HEK293T (cell line): ENCODE measurements at regions not wholly inside any gene's neighbourhood (a gene's known extent, or its start where the extent isn't known, plus 50 kb on each side); places are given as distances from the start of the nearest gene placed in this dataset.

Source experiments
- CTCF ChIA-PET: fragments of 350-600 bp; formaldehyde crosslinking; extraction: SDS; loops from one replicate; lab custom pipeline; 2021; ENCODE audit warnings: antibody characterized with exemption, inconsistent platforms; lab: Yijun Ruan, JAX
- POLR2A ChIA-PET: fragments of 350-600 bp; formaldehyde crosslinking; extraction: SDS; loops from one replicate; lab custom pipeline; 2020; ENCODE audit warnings: antibody characterized with exemption, inconsistent platforms; lab: Yijun Ruan, JAX
- DNase-seq: peaks from one replicate; pipeline ENCODE4 v3.0.0; 2012; ENCODE audit warnings: mixed read lengths; ENCODE audit errors: extremely low spot score
- ARNT ChIP-seq: fragments of 450-650 bp; IDR thresholded peaks from 2 replicates; pipeline ENCODE4 v1.6.1; 2017; ENCODE audit warnings: mild to moderate bottlenecking
- BHLHE40 ChIP-seq: fragments of 450-650 bp; IDR thresholded peaks from 2 replicates; pipeline ENCODE4 v1.6.1; 2016; ENCODE audit warnings: mild to moderate bottlenecking, moderate library complexity, borderline replicate concordance
- CTBP1 ChIP-seq: fragments of 450-650 bp; IDR thresholded peaks from 2 replicates; pipeline ENCODE4 v1.6.1; 2016; ENCODE audit warnings: borderline replicate concordance
- ELF4 ChIP-seq: fragments of 450-650 bp; IDR thresholded peaks from 2 replicates; pipeline ENCODE4 v1.6.1; 2017; ENCODE audit warnings: antibody characterized with exemption
- FOXA1 ChIP-seq: fragments of 450-650 bp; IDR thresholded peaks from 2 replicates; pipeline ENCODE4 v1.6.1; 2016; ENCODE audit warnings: mild to moderate bottlenecking
- FOXK2 ChIP-seq: fragments of 450-650 bp; IDR thresholded peaks from 2 replicates; pipeline ENCODE4 v1.6.1; 2016; ENCODE audit warnings: mild to moderate bottlenecking
- FOXM1 ChIP-seq: fragments of 450-650 bp; IDR thresholded peaks from 2 replicates; pipeline ENCODE4 v1.6.1; 2017; ENCODE audit warnings: mild to moderate bottlenecking, borderline replicate concordance
- HDGF ChIP-seq: fragments of 450-650 bp; IDR thresholded peaks from 2 replicates; pipeline ENCODE4 v1.6.1; 2017; ENCODE audit warnings: antibody characterized with exemption, borderline replicate concordance
- L3MBTL2 ChIP-seq: fragments of 450-650 bp; conservative IDR thresholded peaks from 2 replicates; pipeline ENCODE4 v1.6.1; 2016; ENCODE audit warnings: mild to moderate bottlenecking
- LEF1 ChIP-seq: fragments of 450-650 bp; IDR thresholded peaks from 2 replicates; pipeline ENCODE4 v1.6.1; 2017; ENCODE audit warnings: mild to moderate bottlenecking, borderline replicate concordance
- NFRKB ChIP-seq: fragments of 450-650 bp; IDR thresholded peaks from 2 replicates; pipeline ENCODE4 v1.6.1; 2016; ENCODE audit warnings: mild to moderate bottlenecking, moderate library complexity
- SP1 ChIP-seq: fragments of 450-650 bp; IDR thresholded peaks from 2 replicates; pipeline ENCODE4 v1.6.1; 2017
- SUZ12 ChIP-seq: fragments of 450-650 bp; IDR thresholded peaks from 2 replicates; pipeline ENCODE4 v1.6.1; 2016; ENCODE audit warnings: mild to moderate bottlenecking
- TARDBP ChIP-seq: fragments of 450-650 bp; IDR thresholded peaks from 2 replicates; pipeline ENCODE4 v1.6.1; 2016
- ZNF384 ChIP-seq: fragments of 450-650 bp; IDR thresholded peaks from 2 replicates; pipeline ENCODE4 v1.6.1; 2016
- TF ChIP-seq, protein P1 (sequence below): fragments of 450-650 bp; IDR thresholded peaks from 2 replicates; pipeline ENCODE4 v1.6.1; 2016

DNA sequence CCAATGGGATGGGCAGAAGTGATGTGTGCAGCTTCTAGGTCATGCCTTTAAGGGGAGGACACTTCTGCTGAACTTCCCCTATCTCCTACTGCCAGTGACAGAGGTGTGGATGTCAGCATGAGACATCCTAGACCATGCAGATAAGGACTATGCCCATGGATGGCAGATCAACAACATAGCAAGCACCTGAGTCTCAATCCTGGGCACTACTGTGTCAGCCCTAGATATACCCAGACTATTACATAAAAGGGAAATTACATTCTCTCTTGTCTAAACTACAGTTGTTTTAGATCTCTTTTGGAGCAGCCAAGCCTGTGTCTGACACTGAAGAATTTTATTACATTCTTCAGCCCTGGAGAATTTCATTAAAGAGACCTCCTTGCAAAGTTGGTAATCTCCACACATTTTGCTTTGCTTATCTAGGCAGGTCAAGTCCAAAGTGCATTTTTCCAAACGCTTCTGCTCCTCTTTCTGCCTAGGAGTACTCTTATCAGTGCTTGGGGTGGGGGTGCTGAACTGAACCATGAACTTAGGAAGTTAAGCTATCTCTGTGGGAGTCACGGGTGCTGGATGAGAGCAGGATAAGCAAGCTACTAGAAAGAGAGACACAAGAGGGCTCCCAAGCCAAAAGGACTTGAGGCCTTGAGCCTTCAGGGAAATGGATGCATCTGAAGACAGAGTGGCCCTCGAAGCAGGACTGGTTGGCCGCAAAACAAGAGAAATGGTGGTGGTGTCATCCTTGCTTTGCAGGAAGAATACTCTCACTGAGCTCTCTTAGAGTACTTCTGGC, 95.2 kb upstream of the SPRED2 start:
- POLR2A ChIA-PET = no interaction called here

DNA sequence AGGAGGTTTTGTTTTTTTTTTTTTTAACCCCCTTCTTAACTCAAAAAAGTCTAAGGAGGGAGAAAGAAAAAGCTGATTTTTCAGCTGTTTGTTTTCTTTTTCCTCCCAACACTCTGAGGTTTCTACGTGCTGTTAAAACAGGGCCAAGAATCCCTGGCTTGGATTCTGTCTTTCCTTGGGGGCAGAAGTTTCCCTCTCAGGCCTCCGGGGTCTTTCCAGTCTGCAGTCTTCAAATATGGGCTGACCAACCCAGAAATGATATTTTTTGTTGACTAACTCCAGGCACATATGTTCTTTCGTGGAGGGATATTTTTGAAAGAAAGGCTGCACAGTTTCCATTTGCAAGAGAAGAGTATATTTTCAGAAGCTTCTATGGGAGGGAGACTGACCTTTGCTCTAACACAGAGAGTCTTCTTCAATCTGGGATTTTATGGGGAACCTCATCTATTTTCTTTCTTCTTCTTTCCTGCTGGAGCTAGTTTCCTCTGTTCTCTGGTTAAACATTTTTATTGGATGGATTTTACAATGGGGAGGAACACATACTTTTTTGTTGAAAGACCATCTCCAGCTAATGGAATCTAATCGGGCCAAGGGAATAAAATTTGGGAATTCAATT, 93.3 kb upstream of the SPRED2 start:
- CTCF ChIA-PET = interaction anchor here (0.8 kb wide), 1 partner anchor 20 kb away, joined by 4 read pairs; no protein-coding TSS in a partner anchor
- TF ChIP-seq ZNF384 (no peak), TARDBP (no peak), HDGF (no peak)
- no peak for DNase-seq
- POLR2A ChIA-PET = no interaction called here

More for the DNA sequence above, 95.2 kb upstream of the SPRED2 start:
- no peak for TF ChIP-seq LEF1
- no peak for TF ChIP-seq BHLHE40
- no peak for TF ChIP-seq SP1
- no peak for TF ChIP-seq NFRKB
- no peak for TF ChIP-seq TARDBP
- no peak for TF ChIP-seq L3MBTL2
- no peak for TF ChIP-seq FOXK2
- no peak for TF ChIP-seq FOXM1
- no peak for TF ChIP-seq ARNT
- TF ChIP-seq ELF4 = no peak
- no peak for TF ChIP-seq SUZ12
- TF ChIP-seq, protein P1, sequence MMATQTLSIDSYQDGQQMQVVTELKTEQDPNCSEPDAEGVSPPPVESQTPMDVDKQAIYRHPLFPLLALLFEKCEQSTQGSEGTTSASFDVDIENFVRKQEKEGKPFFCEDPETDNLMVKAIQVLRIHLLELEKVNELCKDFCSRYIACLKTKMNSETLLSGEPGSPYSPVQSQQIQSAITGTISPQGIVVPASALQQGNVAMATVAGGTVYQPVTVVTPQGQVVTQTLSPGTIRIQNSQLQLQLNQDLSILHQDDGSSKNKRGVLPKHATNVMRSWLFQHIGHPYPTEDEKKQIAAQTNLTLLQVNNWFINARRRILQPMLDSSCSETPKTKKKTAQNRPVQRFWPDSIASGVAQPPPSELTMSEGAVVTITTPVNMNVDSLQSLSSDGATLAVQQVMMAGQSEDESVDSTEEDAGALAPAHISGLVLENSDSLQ = no peak
- TF ChIP-seq ZNF384 = no peak
- CTCF ChIA-PET = no interaction called here
- DNase-seq = no peak

DNA sequence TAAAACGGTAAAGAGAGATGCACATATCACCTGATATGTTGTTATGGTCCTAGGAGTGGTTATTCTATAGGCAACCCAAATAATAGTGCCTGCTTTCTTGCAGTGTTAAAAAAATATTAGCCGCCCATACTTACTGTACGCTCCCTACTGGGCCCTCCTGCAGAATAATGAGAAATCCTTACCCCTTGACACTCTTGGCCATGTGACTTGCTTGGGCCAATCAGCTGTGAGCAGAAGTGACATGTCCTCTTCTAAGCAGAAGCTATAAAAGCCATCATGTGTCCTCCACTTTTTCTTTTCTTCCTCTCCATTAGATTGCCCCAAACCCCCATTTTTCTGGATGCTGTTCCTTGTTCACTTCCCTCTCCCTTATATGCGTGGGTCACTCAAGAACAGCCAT, 90.5 kb upstream of the SPRED2 start:
- ChIA-PET POLR2A (no interaction called here), CTCF (no interaction called here)
- no peak for DNase-seq
- no peak for TF ChIP-seq BHLHE40
- TF ChIP-seq, protein P1 = no peak
- TF ChIP-seq L3MBTL2 = no peak
- TF ChIP-seq FOXM1 = no peak
- no peak for TF ChIP-seq CTBP1
- TF ChIP-seq ELF4 = no peak
- no peak for TF ChIP-seq SP1
- TF ChIP-seq FOXA1 = no peak
- no peak for TF ChIP-seq ZNF384
- no peak for TF ChIP-seq NFRKB
- TF ChIP-seq LEF1 = no peak
- no peak for TF ChIP-seq FOXK2
- TF ChIP-seq ARNT = no peak
- no peak for TF ChIP-seq HDGF
- TF ChIP-seq SUZ12 = no peak

DNA sequence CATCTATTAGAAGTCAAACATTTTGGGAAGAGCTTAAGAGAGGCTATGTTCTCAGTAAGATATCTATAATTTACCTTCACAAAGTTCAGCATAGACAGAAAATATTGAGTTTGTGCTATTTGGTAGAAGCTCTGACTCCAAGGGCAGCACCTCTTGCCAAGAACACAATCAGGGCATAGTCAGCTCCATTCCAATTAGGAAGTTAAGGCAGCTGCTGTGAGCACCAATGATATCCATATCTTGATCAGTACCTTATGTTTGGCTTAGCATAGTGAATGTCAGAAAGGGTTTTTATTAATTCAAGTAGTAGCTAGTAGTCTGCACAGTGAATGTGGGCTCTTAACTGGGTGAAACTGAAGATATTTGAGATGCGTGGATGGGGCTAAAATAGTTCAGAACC, 86.4 kb upstream of the SPRED2 start:
- TF ChIP-seq ELF4 (no peak), L3MBTL2 (no peak), ARNT (no peak), CTBP1 (no peak), HDGF (no peak)
- CTCF ChIA-PET = no interaction called here
- POLR2A ChIA-PET = no interaction called here
- no peak for DNase-seq

DNA sequence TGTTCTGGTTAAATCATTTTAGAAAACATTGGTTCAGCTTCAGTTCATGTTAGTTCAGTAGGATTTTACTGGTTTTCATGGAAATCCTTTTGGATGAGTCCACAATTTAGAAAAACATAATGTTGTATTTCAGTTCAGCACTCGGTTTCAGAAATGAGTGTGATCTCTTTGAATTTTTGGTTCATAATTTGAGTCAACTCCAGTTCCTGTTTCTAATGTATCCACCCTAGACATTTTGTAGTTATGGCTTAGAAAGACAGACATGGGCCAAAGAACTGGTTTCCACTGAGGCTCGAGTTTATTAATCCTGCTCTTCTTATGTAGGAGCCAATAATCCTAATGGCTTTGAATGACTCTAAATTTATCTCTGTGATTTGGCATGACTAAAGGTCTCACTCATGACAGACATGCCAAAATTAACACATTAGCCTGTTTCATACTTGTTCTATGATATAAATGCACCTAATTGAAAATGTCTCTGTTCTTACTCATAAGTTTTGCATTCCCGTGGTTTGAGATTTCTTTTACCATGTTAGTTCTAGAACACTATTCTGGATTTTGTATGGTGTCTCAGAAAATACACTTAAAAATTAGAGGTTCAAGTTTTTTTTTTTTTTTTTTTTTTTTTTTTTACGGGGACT, 82.3 kb upstream of the SPRED2 start:
- no peak for DNase-seq
- TF ChIP-seq ARNT (no peak), ZNF384 (no peak), FOXK2 (no peak), LEF1 (no peak), BHLHE40 (no peak), FOXA1 (no peak)
- TF ChIP-seq, protein P1 = no peak
- CTCF ChIA-PET = no interaction called here
- POLR2A ChIA-PET = no interaction called here

DNA sequence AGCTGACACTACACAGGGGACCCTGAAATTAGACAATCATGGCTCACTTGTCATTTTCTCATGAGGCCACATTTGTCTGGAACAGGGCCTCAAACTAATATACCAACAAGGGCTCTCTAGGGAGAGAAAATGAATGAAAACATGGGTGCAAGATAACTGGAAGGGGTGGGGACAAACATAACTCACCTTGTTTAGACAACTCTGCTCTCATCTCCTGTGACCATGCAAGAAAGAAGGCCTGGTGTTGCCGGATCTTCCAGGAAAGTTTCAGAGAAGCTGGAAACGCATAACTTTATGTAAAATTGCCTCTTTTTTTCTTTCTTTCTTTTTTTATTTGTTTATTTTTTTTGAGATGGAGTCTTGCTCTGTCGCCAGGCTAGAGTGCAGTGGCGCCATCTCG, 80.4 kb upstream of the SPRED2 start:
- TF ChIP-seq LEF1 (no peak), NFRKB (no peak), HDGF (no peak), BHLHE40 (no peak), TARDBP (no peak)
- TF ChIP-seq, protein P1 = no peak
- POLR2A ChIA-PET = no interaction called here
- no peak for DNase-seq
- CTCF ChIA-PET = interaction anchor here (0.7 kb wide), 2 partner anchors 40 to 445 kb away, joined by 5 to 6 read pairs; no protein-coding TSS in a partner anchor
